Spleen (tissue), 7 donors: ENCODE measurements at regions not wholly inside any gene's neighbourhood (a gene's known extent, or its start where the extent isn't known, plus 50 kb on each side); places are given as distances from the start of the nearest gene placed in this dataset.

Experiments used
- POLR2A ChIP-seq, 3 donors: fragments of 450-650 bp; IDR thresholded peaks; one replicate each; pipeline ENCODE4 v1.5.1; 2017; ENCODE audit warnings: antibody characterized with exemption in 3 of 3, mild to moderate bottlenecking in 1 of 3
- POLR2AphosphoS5 ChIP-seq, 3 donors: sonication (generic); formaldehyde crosslinking; IDR thresholded peaks; one replicate each; pipeline ENCODE4 v1.5.1; 2017; ENCODE audit warnings: antibody characterized with exemption in 3 of 3
- TF ChIP-seq, protein P1 (sequence below), 11 experiments: fragments of 200-600 bp in 7 of 11; fragments of 450-650 bp in 4 of 11; sonication (generic) in 4 of 11; IDR thresholded peaks in 8 of 11; conservative IDR thresholded peaks in 3 of 11; 1 replicate in 7 of 11; 2 replicates in 4 of 11; pipeline versions ENCODE4 v1.4.0 to v1.8.0; 2016 to 2021; ENCODE audit warnings: antibody characterized with exemption in 11 of 11, inconsistent platforms in 4 of 11, mild to moderate bottlenecking in 1 of 11
- donor health status: DM: no; HTN: no; CAD: no; lungs with moderate emphysema.
- donor health status: DM: no; HTN: no; CAD: no.
- donor health status: DM: no; HTN: no; CAD: no.

DNA sequence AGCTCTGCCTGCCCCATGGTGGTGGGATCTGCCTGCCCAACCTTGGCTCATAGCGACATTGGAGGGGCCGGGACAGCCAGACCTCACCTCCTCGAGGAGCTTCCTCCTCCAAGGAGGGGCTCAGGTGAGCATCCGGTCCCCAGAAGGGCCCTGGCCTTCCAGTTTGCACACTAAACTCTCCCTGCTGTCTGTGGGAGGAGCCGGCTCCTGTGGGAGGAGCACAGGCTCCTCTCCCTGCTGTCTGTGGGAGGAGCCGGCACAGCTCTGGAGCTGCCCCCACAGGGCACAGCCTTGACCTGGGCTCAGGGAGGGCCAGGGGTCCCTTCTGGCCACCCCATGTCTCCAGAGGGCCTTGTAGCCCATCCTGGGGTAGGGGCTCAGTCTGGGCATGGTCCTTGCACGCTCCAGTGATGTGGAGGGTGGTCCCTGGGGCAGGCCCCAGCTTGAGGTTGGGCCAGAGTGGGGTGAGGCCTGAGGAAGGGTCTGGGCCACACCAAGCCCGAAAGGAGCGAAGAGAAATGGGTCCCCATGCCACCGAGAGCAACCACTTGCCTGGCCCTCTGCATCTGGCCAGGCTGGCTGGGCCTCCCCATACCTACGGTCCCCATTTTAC, 147.5 kb upstream of the C14orf180 start:
- TF ChIP-seq POLR2AphosphoS5 (IDR thresholded peaks at IDR 0.05) = no peak
- TF ChIP-seq, protein P1, sequence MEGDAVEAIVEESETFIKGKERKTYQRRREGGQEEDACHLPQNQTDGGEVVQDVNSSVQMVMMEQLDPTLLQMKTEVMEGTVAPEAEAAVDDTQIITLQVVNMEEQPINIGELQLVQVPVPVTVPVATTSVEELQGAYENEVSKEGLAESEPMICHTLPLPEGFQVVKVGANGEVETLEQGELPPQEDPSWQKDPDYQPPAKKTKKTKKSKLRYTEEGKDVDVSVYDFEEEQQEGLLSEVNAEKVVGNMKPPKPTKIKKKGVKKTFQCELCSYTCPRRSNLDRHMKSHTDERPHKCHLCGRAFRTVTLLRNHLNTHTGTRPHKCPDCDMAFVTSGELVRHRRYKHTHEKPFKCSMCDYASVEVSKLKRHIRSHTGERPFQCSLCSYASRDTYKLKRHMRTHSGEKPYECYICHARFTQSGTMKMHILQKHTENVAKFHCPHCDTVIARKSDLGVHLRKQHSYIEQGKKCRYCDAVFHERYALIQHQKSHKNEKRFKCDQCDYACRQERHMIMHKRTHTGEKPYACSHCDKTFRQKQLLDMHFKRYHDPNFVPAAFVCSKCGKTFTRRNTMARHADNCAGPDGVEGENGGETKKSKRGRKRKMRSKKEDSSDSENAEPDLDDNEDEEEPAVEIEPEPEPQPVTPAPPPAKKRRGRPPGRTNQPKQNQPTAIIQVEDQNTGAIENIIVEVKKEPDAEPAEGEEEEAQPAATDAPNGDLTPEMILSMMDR (IDR thresholded peaks at IDR 0.05 in 8 of 11, conservative IDR thresholded peaks at IDR 0.05 in 3 of 11) = no peak
- TF ChIP-seq POLR2A (IDR thresholded peaks at IDR 0.05) = no peak
